Natural killer cell (primary cell): ENCODE measurements at regions not wholly inside any gene's neighbourhood (a gene's known extent, or its start where the extent isn't known, plus 50 kb on each side); places are given as distances from the start of the nearest gene placed in this dataset.

Experiments
- ATAC-seq, 3 donors: fragments of 150-1000 bp in 2 of 3; fragments of 200-7000 bp in 1 of 3; cut with Tn5 transposase; 1 replicate in 1 of 3; 2 replicates in 2 of 3; pipeline ENCODE4 v1.10.0; 2021; ENCODE audit warnings: mild to moderate bottlenecking in 2 of 3, moderate library complexity in 2 of 3
- DNase-seq, 2 donors: peaks; one replicate each; pipeline versions ENCODE4 v3.0.0 to v3.0.0-alpha.2; 2013 to 2021; ENCODE audit warnings: mixed read lengths in 1 of 2
- H3K27ac ChIP-seq: one replicate; pipeline ENCODE4 v1.5.1; 2013; ENCODE audit warnings: mild to moderate bottlenecking, low read length
- H3K27me3 ChIP-seq: one replicate; pipeline ENCODE4 v1.6.1; 2013; ENCODE audit warnings: low read length; ENCODE audit not compliant: control insufficient read depth, insufficient read depth
- H3K36me3 ChIP-seq: one replicate; pipeline ENCODE4 v1.6.1; 2013; ENCODE audit warnings: low read length; ENCODE audit not compliant: control insufficient read depth, insufficient read depth
- H3K4me1 ChIP-seq: one replicate; pipeline ENCODE4 v1.6.1; 2013; ENCODE audit warnings: low read length; ENCODE audit not compliant: control insufficient read depth, insufficient read depth
- H3K4me3 ChIP-seq: one replicate; pipeline ENCODE4 v1.5.1; 2013; ENCODE audit warnings: low read length
- H3K9me3 ChIP-seq: one replicate; pipeline ENCODE4 v1.6.1; 2013; ENCODE audit warnings: low read length; ENCODE audit not compliant: control insufficient read depth, insufficient read depth
- H3K27ac Mint-ChIP-seq, 2 donors: one replicate each; pipeline ENCODE4 v1.8.0; 2022; ENCODE audit warnings: mild to moderate bottlenecking in 2 of 2, mixed read lengths in 2 of 2, moderate library complexity in 1 of 2
- H3K27me3 Mint-ChIP-seq, 2 donors: one replicate each; pipeline ENCODE4 v1.8.0; 2022; ENCODE audit warnings: low read depth in 2 of 2, mixed read lengths in 2 of 2
- H3K36me3 Mint-ChIP-seq: one replicate; pipeline ENCODE4 v1.8.0; 2022; ENCODE audit warnings: mixed read lengths
- H3K4me1 Mint-ChIP-seq, 2 donors: one replicate each; pipeline ENCODE4 v1.8.0; 2022; ENCODE audit warnings: mixed read lengths in 2 of 2
- H3K4me3 Mint-ChIP-seq: one replicate; pipeline ENCODE4 v1.8.0; 2022; ENCODE audit warnings: mild to moderate bottlenecking, moderate library complexity, mixed read lengths
- H3K9me3 Mint-ChIP-seq, 2 donors: one replicate each; pipeline ENCODE4 v1.8.0; 2022; ENCODE audit warnings: mixed read lengths in 2 of 2
- CTCF ChIP-seq: fragments of 200-600 bp; IDR thresholded peaks from one replicate; pipeline ENCODE4 v1.8.0; 2022; ENCODE audit warnings: antibody characterized with exemption
- WGBS: methylation state at CpG from one replicate; pipeline ENCODE4 v1.1.7; 2013; ENCODE audit warnings: missing lambda C conversion rate; ENCODE audit not compliant: insufficient coverage; 5-methylcytosine and 5-hydroxymethylcytosine counted together
- intact Hi-C: fragments of 100-400 bp; cut with micrococcal nuclease; formaldehyde crosslinking; loops from one replicate; pipeline ENCODE4 v1.14.2; 2022

DNA sequence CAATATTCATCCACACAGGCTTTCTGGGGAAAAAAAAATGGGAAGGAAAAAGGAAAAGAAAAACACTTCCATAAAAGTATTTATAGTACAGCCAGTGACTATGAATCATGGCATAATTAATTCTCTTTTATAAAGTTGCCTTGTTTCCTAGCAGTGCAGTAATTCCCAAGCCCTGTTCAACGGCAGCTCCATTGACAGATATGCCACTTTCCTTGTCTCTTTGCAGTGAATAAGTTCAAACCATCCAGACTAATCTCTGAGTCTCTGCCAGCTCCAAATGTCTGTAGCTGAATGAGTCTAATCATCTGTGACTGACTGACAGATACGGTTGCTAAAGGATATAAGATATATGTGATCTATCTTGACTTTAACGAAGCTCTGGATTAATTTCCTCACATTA, 52.9 kb upstream of the KCNJ16 start:
- Mint-ChIP-seq H3K4me3 (no peak overlapping the region), H3K36me3 (no peaks in the 10 kb centered on the region), H3K9me3 (peaks cover 0 to 2% of the 10 kb centered on the region in 2 donors), H3K27ac (no peak overlapping the region), H3K27me3 (no peaks in the 10 kb centered on the region), H3K4me1 (no peaks in the 10 kb centered on the region)
- Histone ChIP-seq H3K4me3 (no peak overlapping the region), H3K36me3 (no peaks in the 10 kb centered on the region), H3K27me3 (no peaks in the 10 kb centered on the region), H3K9me3 (no peaks in the 10 kb centered on the region), H3K4me1 (no peaks in the 10 kb centered on the region), H3K27ac (no peak overlapping the region)
- no peak for TF ChIP-seq CTCF
- intact Hi-C loops: no loop called here
- ATAC-seq: no peak
- no peak for DNase-seq
- 73% methylated on average over 1 of the region's 3 CpGs for WGBS

- TF ChIP-seq CTCF: no peak
- Mint-ChIP-seq H3K27me3 (no peaks in the 10 kb centered on the region), H3K27ac (no peak overlapping the region), H3K36me3 (no peaks in the 10 kb centered on the region), H3K9me3 (peaks cover 0 to 4% of the 10 kb centered on the region in 2 donors), H3K4me3 (no peak overlapping the region), H3K4me1 (no peaks in the 10 kb centered on the region)
- no peak for DNase-seq
- Histone ChIP-seq H3K4me1 (no peaks in the 10 kb centered on the region), H3K36me3 (no peaks in the 10 kb centered on the region), H3K27me3 (no peaks in the 10 kb centered on the region), H3K27ac (no peak overlapping the region), H3K4me3 (no peak overlapping the region), H3K9me3 (peaks cover under 1% of the 10 kb centered on the region)
- ATAC-seq: no peak
- intact Hi-C loops: no loop called here
- WGBS: no CpG with 5 or more reads among the region's 1 CpG
These were observed 50.8 kb upstream of the KCNJ16 start for GRCh38 chr17:70024253-70024652.
